HS-27A (cell line): ENCODE measurements at regions not wholly inside any gene's neighbourhood (a gene's known extent, or its start where the extent isn't known, plus 50 kb on each side); places are given as distances from the start of the nearest gene placed in this dataset.

Source experiments
- DNase-seq: peaks from one replicate; pipeline ENCODE4 v3.0.0-alpha.2; 2012; ENCODE audit warnings: low read depth, missing footprints

- DNase-seq = no peak
Measured at GRCh38 chr13:73517766-73518165, 459.0 kb downstream of the KLF5 start.

GRCh38 chr13:73516731-73517130 lies 457.9 kb downstream of the KLF5 start:
- no peak for DNase-seq

- DNase-seq = no peak
Measured at GRCh38 chr13:73514208-73514607, 455.4 kb downstream of the KLF5 start.

GRCh38 chr13:73513751-73514150 lies 454.9 kb downstream of the KLF5 start:
- no peak for DNase-seq

GRCh38 chr13:73508841-73509240 lies 450.0 kb downstream of the KLF5 start:
- no peak for DNase-seq

GRCh38 chr13:73505376-73505890 lies 446.6 kb downstream of the KLF5 start:
- DNase-seq = no peak

GRCh38 chr13:73499695-73500094 lies 440.9 kb downstream of the KLF5 start:
- DNase-seq = no peak

GRCh38 chr13:73497430-73497829 lies 438.6 kb downstream of the KLF5 start:
- DNase-seq = no peak

GRCh38 chr13:73496711-73497110 lies 437.9 kb downstream of the KLF5 start:
- DNase-seq = no peak

- DNase-seq = no peak
Measured at GRCh38 chr13:73492811-73493210, 434.0 kb downstream of the KLF5 start.

- no peak for DNase-seq
Measured at GRCh38 chr13:73482556-73482955, 423.8 kb downstream of the KLF5 start.

GRCh38 chr13:73481886-73482445 lies 423.2 kb downstream of the KLF5 start:
- no peak for DNase-seq

- no peak for DNase-seq
Measured at GRCh38 chr13:73480779-73481559, 422.2 kb downstream of the KLF5 start.

GRCh38 chr13:73479856-73480255 lies 421.1 kb downstream of the KLF5 start:
- no peak for DNase-seq

GRCh38 chr13:73479351-73479750 lies 420.5 kb downstream of the KLF5 start:
- DNase-seq = no peak

GRCh38 chr13:73477441-73477840 lies 418.6 kb downstream of the KLF5 start:
- no peak for DNase-seq

- no peak for DNase-seq
Measured at GRCh38 chr13:73473016-73473415, 414.2 kb downstream of the KLF5 start.

GRCh38 chr13:73467125-73467524 lies 408.3 kb downstream of the KLF5 start:
- DNase-seq = no peak

GRCh38 chr13:73466561-73466960 lies 407.8 kb downstream of the KLF5 start:
- no peak for DNase-seq

GRCh38 chr13:73465617-73465971 lies 406.8 kb downstream of the KLF5 start:
- DNase-seq = no peak

GRCh38 chr13:73464758-73465616 lies 406.2 kb downstream of the KLF5 start:
- no peak for DNase-seq

- DNase-seq = no peak
Measured at GRCh38 chr13:73462241-73462640, 403.4 kb downstream of the KLF5 start.
